GM06990 (cell line): ENCODE measurements at regions not wholly inside any gene's neighbourhood (a gene's known extent, or its start where the extent isn't known, plus 50 kb on each side); places are given as distances from the start of the nearest gene placed in this dataset.

Source experiments
- DNase-seq: peaks from one replicate; pipeline ENCODE4 v3.0.0-alpha.2; 2011; ENCODE audit not compliant: insufficient read length; ENCODE audit errors: extremely low read depth
- H3K27me3 ChIP-seq: replicated peaks from 2 replicates; pipeline ENCODE4 v1.6.0; 2011; ENCODE audit warnings: low read length; ENCODE audit not compliant: control insufficient read depth, insufficient read depth
- H3K36me3 ChIP-seq: 2 replicates; pipeline ENCODE4 v1.5.1; 2011; ENCODE audit warnings: low read length; ENCODE audit not compliant: control insufficient read depth, insufficient read depth
- H3K4me3 ChIP-seq: replicated peaks from 2 replicates; pipeline ENCODE4 v1.5.1; 2011; ENCODE audit warnings: low read depth, mild to moderate bottlenecking, control low read depth, low read length
- TF ChIP-seq, protein P1 (sequence below): IDR thresholded peaks from 2 replicates; pipeline ENCODE4 v1.5.1; 2011; ENCODE audit warnings: low read length, control low read depth, mild to moderate bottlenecking, inconsistent platforms; ENCODE audit not compliant: insufficient read depth, poor library complexity, severe bottlenecking

DNA sequence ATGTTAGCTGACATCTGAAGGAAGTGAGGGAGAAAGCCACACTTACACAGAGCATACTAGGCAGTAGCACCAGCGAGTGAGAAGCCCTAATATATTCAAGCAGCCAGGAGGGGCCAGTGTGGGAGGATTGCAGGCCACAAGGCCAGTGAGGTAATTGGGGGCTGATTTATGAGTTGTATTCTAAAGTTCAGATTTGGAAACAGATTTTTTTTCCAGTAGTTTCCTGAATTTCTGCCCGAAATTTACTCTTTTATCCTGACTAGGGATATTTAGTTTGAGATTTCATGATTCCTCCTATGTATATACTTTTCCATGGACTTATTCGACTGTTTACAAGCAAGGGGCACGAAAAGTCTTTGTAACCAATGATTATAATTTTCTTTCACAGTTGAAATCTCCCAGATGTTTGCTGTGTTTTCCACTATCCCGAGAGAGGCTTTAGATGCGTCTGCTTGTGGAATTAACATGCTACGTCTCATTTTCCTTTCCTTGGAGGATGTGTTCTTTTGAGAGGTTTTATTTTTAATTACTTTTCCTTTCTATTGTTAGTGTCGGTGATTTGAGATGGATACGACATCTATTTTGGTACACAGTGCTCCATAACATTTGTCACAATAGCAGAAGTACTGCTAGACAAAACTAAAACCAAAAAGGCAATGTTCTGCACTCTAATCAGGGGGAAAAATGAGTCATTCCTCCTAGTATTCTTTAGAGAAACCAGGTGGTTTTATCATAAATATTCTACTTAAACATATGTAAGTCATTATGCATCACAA lies 356.3 kb upstream of the HSF2 start:
- DNase-seq: no peak
- H3K36me3 ChIP-seq: no peaks in the 10 kb centered on the region
- TF ChIP-seq, protein P1, sequence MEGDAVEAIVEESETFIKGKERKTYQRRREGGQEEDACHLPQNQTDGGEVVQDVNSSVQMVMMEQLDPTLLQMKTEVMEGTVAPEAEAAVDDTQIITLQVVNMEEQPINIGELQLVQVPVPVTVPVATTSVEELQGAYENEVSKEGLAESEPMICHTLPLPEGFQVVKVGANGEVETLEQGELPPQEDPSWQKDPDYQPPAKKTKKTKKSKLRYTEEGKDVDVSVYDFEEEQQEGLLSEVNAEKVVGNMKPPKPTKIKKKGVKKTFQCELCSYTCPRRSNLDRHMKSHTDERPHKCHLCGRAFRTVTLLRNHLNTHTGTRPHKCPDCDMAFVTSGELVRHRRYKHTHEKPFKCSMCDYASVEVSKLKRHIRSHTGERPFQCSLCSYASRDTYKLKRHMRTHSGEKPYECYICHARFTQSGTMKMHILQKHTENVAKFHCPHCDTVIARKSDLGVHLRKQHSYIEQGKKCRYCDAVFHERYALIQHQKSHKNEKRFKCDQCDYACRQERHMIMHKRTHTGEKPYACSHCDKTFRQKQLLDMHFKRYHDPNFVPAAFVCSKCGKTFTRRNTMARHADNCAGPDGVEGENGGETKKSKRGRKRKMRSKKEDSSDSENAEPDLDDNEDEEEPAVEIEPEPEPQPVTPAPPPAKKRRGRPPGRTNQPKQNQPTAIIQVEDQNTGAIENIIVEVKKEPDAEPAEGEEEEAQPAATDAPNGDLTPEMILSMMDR: no peak
- no peaks in the 10 kb centered on the region for H3K27me3 ChIP-seq
- no peak overlapping the region for H3K4me3 ChIP-seq

DNA sequence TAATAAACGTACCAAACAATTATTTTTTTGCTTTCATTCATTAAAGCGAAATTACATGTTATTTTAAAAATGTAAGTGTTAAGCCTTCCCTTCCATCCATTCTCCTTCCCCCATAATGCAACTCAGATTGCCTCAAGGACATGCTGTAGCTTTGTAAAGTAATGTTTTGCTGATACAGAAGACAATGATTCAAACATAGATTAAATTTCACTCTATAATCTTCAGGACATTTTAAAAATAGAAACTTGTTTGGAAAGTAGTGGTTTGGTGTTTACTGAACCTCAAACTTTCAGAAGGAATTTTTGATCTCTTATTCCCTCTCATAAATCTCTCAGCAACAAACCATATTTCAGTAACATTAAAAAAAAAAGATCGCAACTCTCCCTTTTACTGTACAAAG lies 350.9 kb upstream of the HSF2 start:
- no peaks in the 10 kb centered on the region for H3K27me3 ChIP-seq
- H3K36me3 ChIP-seq: no peaks in the 10 kb centered on the region
- TF ChIP-seq, protein P1: no peak
- DNase-seq: no peak
- no peak overlapping the region for H3K4me3 ChIP-seq

DNA sequence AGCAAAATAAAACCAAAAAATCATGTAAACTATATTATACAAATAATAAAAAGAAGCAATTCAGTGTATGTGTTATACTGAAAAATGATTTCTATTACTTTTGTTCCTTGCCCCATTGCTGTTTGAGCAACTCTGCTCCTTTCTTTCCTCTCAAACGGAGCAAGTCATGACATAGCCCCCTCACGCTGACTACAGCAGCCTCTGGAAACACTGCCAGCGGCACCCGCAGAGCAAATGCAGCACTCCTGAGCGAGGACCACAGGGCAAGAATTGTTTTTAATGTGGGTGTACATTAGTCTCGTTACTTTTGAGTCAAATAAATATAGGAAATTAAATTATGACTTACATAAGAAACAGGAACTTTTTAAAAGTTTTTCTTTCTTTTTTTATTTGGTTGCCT lies 350.1 kb upstream of the HSF2 start:
- no peak overlapping the region for H3K4me3 ChIP-seq
- no peaks in the 10 kb centered on the region for H3K36me3 ChIP-seq
- no peak for DNase-seq
- H3K27me3 ChIP-seq: no peaks in the 10 kb centered on the region
- TF ChIP-seq, protein P1: no peak

DNA sequence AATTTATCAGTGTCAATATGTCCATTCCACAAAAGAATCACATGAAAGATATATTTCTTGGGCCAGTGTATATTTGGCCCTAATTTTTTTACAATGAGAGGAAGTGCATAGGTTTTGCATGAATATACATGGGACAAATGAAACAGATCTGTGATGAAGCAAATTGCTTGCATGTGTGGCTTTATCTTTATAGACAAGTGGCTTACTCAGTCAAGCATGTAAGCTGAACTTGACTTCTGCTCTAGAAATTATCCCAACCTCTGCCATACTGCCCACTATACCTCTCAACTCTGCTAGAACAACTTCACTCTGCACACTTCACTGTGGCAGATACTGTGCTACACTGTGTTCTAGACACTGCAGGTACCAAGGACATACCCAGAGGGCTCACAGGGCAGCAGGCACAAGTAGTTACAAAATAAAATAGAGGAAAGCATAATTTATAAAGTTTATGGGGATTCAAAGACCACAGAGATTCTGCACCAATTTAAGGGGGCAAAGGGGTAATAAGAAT lies 349.2 kb upstream of the HSF2 start:
- Histone ChIP-seq H3K36me3 (no peaks in the 10 kb centered on the region), H3K27me3 (no peaks in the 10 kb centered on the region), H3K4me3 (no peak overlapping the region)
- no peak for DNase-seq
- TF ChIP-seq, protein P1: no peak

DNA sequence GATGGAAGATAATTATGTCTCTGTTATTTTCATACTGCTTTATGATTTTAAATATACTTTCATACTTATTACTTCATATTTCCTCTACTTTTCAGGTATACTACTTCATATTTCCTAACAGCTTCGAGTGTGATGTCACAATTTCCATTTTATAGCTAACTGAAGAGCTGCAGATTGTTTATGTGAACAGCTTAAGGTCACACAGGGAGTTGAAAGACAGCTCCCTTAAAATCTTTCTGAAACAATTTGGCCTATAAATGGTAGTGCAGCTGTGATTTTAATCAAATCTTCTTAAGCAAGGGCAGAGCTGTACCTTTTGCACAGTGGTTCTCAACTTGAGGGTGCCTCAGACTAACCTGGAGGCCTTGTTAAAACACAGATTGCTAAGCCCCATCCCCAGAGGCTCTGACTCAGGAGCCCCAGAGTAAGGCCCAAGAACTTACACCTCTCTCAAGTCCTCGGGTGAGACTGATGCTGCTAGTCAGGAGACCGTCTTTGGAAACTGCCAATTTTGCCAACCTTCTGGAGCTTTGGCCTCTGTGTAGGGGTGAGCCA lies 347.0 kb upstream of the HSF2 start:
- Histone ChIP-seq H3K27me3 (no peaks in the 10 kb centered on the region), H3K36me3 (no peaks in the 10 kb centered on the region), H3K4me3 (no peak overlapping the region)
- no peak for DNase-seq
- TF ChIP-seq, protein P1: no peak
